HG02884 (cell line): ENCODE measurements at regions not wholly inside any gene's neighbourhood (a gene's known extent, or its start where the extent isn't known, plus 50 kb on each side); places are given as distances from the start of the nearest gene placed in this dataset.

Experiments
- ATAC-seq: cut with Tn5 transposase; IDR thresholded peaks from one replicate; pipeline ENCODE4 v1.9.1; 2021; ENCODE audit warnings: mild to moderate bottlenecking, moderate library complexity; ENCODE audit not compliant: unreplicated experiment

GRCh38 chr5:30764704-30765103 is 428.8 kb upstream of the CDH6 start:
- ATAC-seq, result no peak

- ATAC-seq, result no peak
Measured at GRCh38 chr5:30759731-30760130, 433.8 kb upstream of the CDH6 start.

GRCh38 chr5:30752015-30752414 is 441.5 kb upstream of the CDH6 start:
- no peak for ATAC-seq

- ATAC-seq, result no peak
Measured at GRCh38 chr5:30749971-30750370, 443.5 kb upstream of the CDH6 start.

GRCh38 chr5:30747412-30747811 is 446.1 kb upstream of the CDH6 start:
- ATAC-seq, result no peak

- ATAC-seq, result no peak
Measured at GRCh38 chr5:30736669-30737068, 456.8 kb upstream of the CDH6 start.

- ATAC-seq, result no peak
Measured at GRCh38 chr5:30734118-30734517, 459.4 kb upstream of the CDH6 start.

- ATAC-seq, result no peak
Measured at GRCh38 chr5:30725073-30725472, 468.4 kb upstream of the CDH6 start.

GRCh38 chr5:30698217-30698616 is 495.3 kb upstream of the CDH6 start:
- ATAC-seq, result no peak

GRCh38 chr5:30693326-30693725 is 500.2 kb upstream of the CDH6 start:
- ATAC-seq, result no peak

GRCh38 chr5:30690931-30691330 is 502.6 kb upstream of the CDH6 start:
- ATAC-seq, result no peak

- no peak for ATAC-seq
Measured at GRCh38 chr5:30687461-30687860, 506.0 kb upstream of the CDH6 start.

GRCh38 chr5:30686530-30686929 is 507.0 kb upstream of the CDH6 start:
- ATAC-seq, result no peak

- ATAC-seq, result no peak
Measured at GRCh38 chr5:30676223-30676840, 517.2 kb upstream of the CDH6 start.

GRCh38 chr5:30667293-30667692 is 526.2 kb upstream of the CDH6 start:
- ATAC-seq, result no peak

- ATAC-seq, result no peak
Measured at GRCh38 chr5:30663536-30663935, 530.0 kb upstream of the CDH6 start.

GRCh38 chr5:30662373-30662772 is 531.1 kb upstream of the CDH6 start:
- no peak for ATAC-seq

GRCh38 chr5:30661730-30662129 is 531.8 kb upstream of the CDH6 start:
- no peak for ATAC-seq

GRCh38 chr5:30659417-30659816 is 534.1 kb upstream of the CDH6 start:
- no peak for ATAC-seq

- no peak for ATAC-seq
Measured at GRCh38 chr5:30650311-30650710, 543.2 kb upstream of the CDH6 start.

GRCh38 chr5:30638899-30639298 is 554.6 kb upstream of the CDH6 start:
- ATAC-seq, result no peak

GRCh38 chr5:30627945-30628344 is 565.5 kb upstream of the CDH6 start:
- ATAC-seq, result no peak

- ATAC-seq, result no peak
Measured at GRCh38 chr5:30626557-30626956, 566.9 kb upstream of the CDH6 start.
